ENCODE measurements at regions not wholly inside any gene's neighbourhood (a gene's known extent, or its start where the extent isn't known, plus 50 kb on each side); places are given as distances from the start of the nearest gene placed in this dataset.

- DNase-seq, result no peak
- Histone ChIP-seq H3K4me3 (ENCODE audit: insufficient read depth, low read depth, low read length) (no peak overlapping the region), H3K36me3 (replicated peaks; ENCODE audit: control insufficient read depth, insufficient read depth, low read length) (no peaks in the 10 kb centered on the region), H3K27me3 (ENCODE audit: control insufficient read depth, insufficient read depth, low read length) (no peaks in the 10 kb centered on the region)
Observed at GRCh38 chr10:33802566-33802965, 468.1 kb upstream of the NRP1 start.

- no peak for DNase-seq
- H3K36me3 ChIP-seq (replicated peaks; ENCODE audit: control insufficient read depth, insufficient read depth, low read length), result no peaks in the 10 kb centered on the region
- no peak overlapping the region for H3K4me3 ChIP-seq (ENCODE audit: insufficient read depth, low read depth, low read length)
- H3K27me3 ChIP-seq (ENCODE audit: control insufficient read depth, insufficient read depth, low read length), result no peaks in the 10 kb centered on the region
Observed at GRCh38 chr10:33801705-33802104, 467.2 kb upstream of the NRP1 start.

GRCh38 chr10:33800986-33801385 is 466.5 kb upstream of the NRP1 start:
- Histone ChIP-seq H3K4me3 (ENCODE audit: insufficient read depth, low read depth, low read length) (no peak overlapping the region), H3K27me3 (ENCODE audit: control insufficient read depth, insufficient read depth, low read length) (no peaks in the 10 kb centered on the region), H3K36me3 (replicated peaks; ENCODE audit: control insufficient read depth, insufficient read depth, low read length) (no peaks in the 10 kb centered on the region)
- no peak for DNase-seq

GRCh38 chr10:33800545-33800944 is 466.1 kb upstream of the NRP1 start:
- H3K36me3 ChIP-seq (replicated peaks; ENCODE audit: control insufficient read depth, insufficient read depth, low read length), result no peaks in the 10 kb centered on the region
- no peak for DNase-seq
- H3K27me3 ChIP-seq (ENCODE audit: control insufficient read depth, insufficient read depth, low read length), result no peaks in the 10 kb centered on the region
- no peak overlapping the region for H3K4me3 ChIP-seq (ENCODE audit: insufficient read depth, low read depth, low read length)

- Histone ChIP-seq H3K36me3 (replicated peaks; ENCODE audit: control insufficient read depth, insufficient read depth, low read length) (no peaks in the 10 kb centered on the region), H3K27me3 (ENCODE audit: control insufficient read depth, insufficient read depth, low read length) (no peaks in the 10 kb centered on the region), H3K4me3 (ENCODE audit: insufficient read depth, low read depth, low read length) (no peak overlapping the region)
- no peak for DNase-seq
Observed at GRCh38 chr10:33799944-33800323, 465.5 kb upstream of the NRP1 start.

GRCh38 chr10:33799281-33799943 is 464.9 kb upstream of the NRP1 start:
- Histone ChIP-seq H3K4me3 (ENCODE audit: insufficient read depth, low read depth, low read length) (no peak overlapping the region), H3K36me3 (replicated peaks; ENCODE audit: control insufficient read depth, insufficient read depth, low read length) (no peaks in the 10 kb centered on the region), H3K27me3 (ENCODE audit: control insufficient read depth, insufficient read depth, low read length) (no peaks in the 10 kb centered on the region)
- no peak for DNase-seq

- H3K4me3 ChIP-seq (ENCODE audit: insufficient read depth, low read depth, low read length), result no peak overlapping the region
- no peaks in the 10 kb centered on the region for H3K27me3 ChIP-seq (ENCODE audit: control insufficient read depth, insufficient read depth, low read length)
- no peaks in the 10 kb centered on the region for H3K36me3 ChIP-seq (replicated peaks; ENCODE audit: control insufficient read depth, insufficient read depth, low read length)
- DNase-seq, result no peak
Observed at GRCh38 chr10:33798754-33799153, 464.3 kb upstream of the NRP1 start.

- H3K36me3 ChIP-seq (replicated peaks; ENCODE audit: control insufficient read depth, insufficient read depth, low read length), result no peaks in the 10 kb centered on the region
- H3K27me3 ChIP-seq (ENCODE audit: control insufficient read depth, insufficient read depth, low read length), result no peaks in the 10 kb centered on the region
- H3K4me3 ChIP-seq (ENCODE audit: insufficient read depth, low read depth, low read length), result no peak overlapping the region
- DNase-seq, result no peak
Observed at GRCh38 chr10:33796680-33797079, 462.2 kb upstream of the NRP1 start.

- Histone ChIP-seq H3K36me3 (replicated peaks; ENCODE audit: control insufficient read depth, insufficient read depth, low read length) (no peaks in the 10 kb centered on the region), H3K4me3 (ENCODE audit: insufficient read depth, low read depth, low read length) (no peak overlapping the region), H3K27me3 (ENCODE audit: control insufficient read depth, insufficient read depth, low read length) (no peaks in the 10 kb centered on the region)
- no peak for DNase-seq
Observed at GRCh38 chr10:33795529-33795928, 461.1 kb upstream of the NRP1 start.

GRCh38 chr10:33794460-33794859 is 460.0 kb upstream of the NRP1 start:
- Histone ChIP-seq H3K4me3 (ENCODE audit: insufficient read depth, low read depth, low read length) (no peak overlapping the region), H3K36me3 (replicated peaks; ENCODE audit: control insufficient read depth, insufficient read depth, low read length) (no peaks in the 10 kb centered on the region), H3K27me3 (ENCODE audit: control insufficient read depth, insufficient read depth, low read length) (no peaks in the 10 kb centered on the region)
- DNase-seq, result no peak

GRCh38 chr10:33793793-33794192 is 459.3 kb upstream of the NRP1 start:
- Histone ChIP-seq H3K4me3 (ENCODE audit: insufficient read depth, low read depth, low read length) (no peak overlapping the region), H3K27me3 (ENCODE audit: control insufficient read depth, insufficient read depth, low read length) (no peaks in the 10 kb centered on the region), H3K36me3 (replicated peaks; ENCODE audit: control insufficient read depth, insufficient read depth, low read length) (no peaks in the 10 kb centered on the region)
- DNase-seq, result no peak

- DNase-seq, result no peak
- H3K27me3 ChIP-seq (ENCODE audit: control insufficient read depth, insufficient read depth, low read length), result no peaks in the 10 kb centered on the region
- no peak overlapping the region for H3K4me3 ChIP-seq (ENCODE audit: insufficient read depth, low read depth, low read length)
- no peaks in the 10 kb centered on the region for H3K36me3 ChIP-seq (replicated peaks; ENCODE audit: control insufficient read depth, insufficient read depth, low read length)
Observed at GRCh38 chr10:33791272-33791660, 456.8 kb upstream of the NRP1 start.

GRCh38 chr10:33790521-33791271 is 456.2 kb upstream of the NRP1 start:
- Histone ChIP-seq H3K36me3 (replicated peaks; ENCODE audit: control insufficient read depth, insufficient read depth, low read length) (no peaks in the 10 kb centered on the region), H3K27me3 (ENCODE audit: control insufficient read depth, insufficient read depth, low read length) (no peaks in the 10 kb centered on the region), H3K4me3 (ENCODE audit: insufficient read depth, low read depth, low read length) (no peak overlapping the region)
- DNase-seq, result no peak

- H3K4me3 ChIP-seq (ENCODE audit: insufficient read depth, low read depth, low read length), result no peak overlapping the region
- DNase-seq, result no peak
- no peaks in the 10 kb centered on the region; the same call in 1 of the 2 replicates for H3K36me3 ChIP-seq (replicated peaks; ENCODE audit: control insufficient read depth, insufficient read depth, low read length)
- H3K27me3 ChIP-seq (ENCODE audit: control insufficient read depth, insufficient read depth, low read length), result no peaks in the 10 kb centered on the region
Observed at GRCh38 chr10:33783557-33783956, 449.1 kb upstream of the NRP1 start.

- no peak for DNase-seq
- Histone ChIP-seq H3K4me3 (ENCODE audit: insufficient read depth, low read depth, low read length) (no peak overlapping the region), H3K36me3 (replicated peaks; ENCODE audit: control insufficient read depth, insufficient read depth, low read length) (no peaks in the 10 kb centered on the region; the same call in 1 of the 2 replicates), H3K27me3 (ENCODE audit: control insufficient read depth, insufficient read depth, low read length) (no peaks in the 10 kb centered on the region)
Observed at GRCh38 chr10:33783078-33783477, 448.6 kb upstream of the NRP1 start.

Data from H7 (cell line).